DMS79 treated with DMSO at 0.1 percent for 48 hours (cell line): ENCODE measurements at regions not wholly inside any gene's neighbourhood (a gene's known extent, or its start where the extent isn't known, plus 50 kb on each side); places are given as distances from the start of the nearest gene placed in this dataset.
"Not testable (repeated sequence)": the region's sequence is repeated elsewhere in the genome, so short reads cannot be mapped to it uniquely, and the experiment has no call there.

Experiments
- DNase-seq: peaks from one replicate; lab custom pipeline; 2025; lab: John Stamatoyannopoulos, UW

DNA sequence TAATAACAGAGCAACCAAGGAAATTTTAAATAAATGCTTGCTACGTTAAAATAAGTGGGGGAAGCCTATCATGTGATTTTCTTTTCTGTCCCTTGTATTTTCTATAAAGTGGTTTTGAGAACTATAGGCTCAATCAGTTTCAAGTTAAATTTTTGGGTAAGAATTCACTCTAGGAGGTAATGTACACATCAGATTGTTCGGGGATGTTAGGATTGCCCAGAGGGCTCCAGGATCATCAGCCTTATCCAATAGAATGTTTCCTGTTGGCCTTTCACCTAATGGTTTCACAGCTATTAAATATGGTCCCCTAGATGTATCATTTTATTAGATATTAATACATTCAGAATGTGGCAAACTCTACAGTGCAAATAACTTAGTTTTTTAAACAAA is 438.4 kb upstream of the NPVF start:
- DNase-seq: no peak

GRCh38 chr7:25669281-25669781 is 441.0 kb upstream of the NPVF start:
- no peak for DNase-seq

- DNase-seq: no peak
Measured at GRCh38 chr7:25669961-25670841, 441.9 kb upstream of the NPVF start.

DNA sequence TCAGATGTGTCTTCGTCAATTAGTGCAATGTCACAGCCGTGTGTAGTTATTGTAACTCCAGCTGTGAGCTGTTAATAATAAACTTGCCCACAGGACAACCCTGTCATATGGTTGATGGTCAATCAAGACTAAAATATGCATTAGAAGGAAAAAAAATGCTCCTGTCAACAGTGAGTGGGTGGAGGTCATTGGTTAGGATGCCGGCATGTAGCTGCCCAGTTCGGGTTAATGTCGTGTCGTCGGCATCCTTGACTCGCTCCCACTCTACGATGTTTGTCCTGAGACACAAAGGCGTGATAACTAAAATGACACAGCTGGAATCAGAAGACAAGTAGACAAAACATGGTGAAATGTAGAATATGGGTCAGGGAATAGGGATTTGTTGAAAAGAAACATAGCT is 442.8 kb upstream of the NPVF start:
- DNase-seq: no peak

- no peak for DNase-seq
Measured at GRCh38 chr7:25672496-25672895, 444.2 kb upstream of the NPVF start.

DNA sequence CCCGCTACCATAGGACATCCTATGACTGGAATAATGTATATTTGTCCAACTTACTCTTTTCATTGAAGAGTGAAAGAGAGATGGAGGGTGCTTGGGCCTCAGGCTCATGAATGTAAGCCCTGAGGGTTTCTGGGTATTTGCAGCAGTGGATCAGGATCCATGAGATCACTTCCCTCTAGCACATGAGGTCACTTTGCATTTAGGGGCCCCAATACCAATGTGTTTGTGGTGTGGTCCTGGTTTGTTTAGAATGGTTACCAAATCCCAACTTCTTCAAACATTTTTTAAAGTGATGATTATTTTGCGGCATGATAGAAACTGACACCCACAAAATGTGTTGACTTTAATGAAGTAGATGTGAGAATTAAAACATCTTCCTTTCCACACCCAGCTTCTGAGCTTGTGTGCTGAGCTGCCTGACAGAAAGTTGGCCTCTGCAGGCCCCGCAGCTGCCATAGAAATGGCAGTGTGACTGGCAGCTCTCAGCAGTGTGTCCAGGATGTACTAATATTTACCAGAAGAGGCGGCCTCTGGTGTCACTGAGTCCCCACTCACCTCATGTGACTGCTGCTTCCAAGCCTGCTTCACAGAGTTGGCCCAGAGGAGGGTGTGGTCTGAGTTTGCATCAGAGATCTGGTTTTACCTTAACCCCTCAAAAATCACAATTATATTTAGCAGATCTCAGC is 447.6 kb upstream of the NPVF start:
- DNase-seq: no peak

- no peak for DNase-seq
Measured at GRCh38 chr7:25677595-25677994, 449.3 kb upstream of the NPVF start.

DNA sequence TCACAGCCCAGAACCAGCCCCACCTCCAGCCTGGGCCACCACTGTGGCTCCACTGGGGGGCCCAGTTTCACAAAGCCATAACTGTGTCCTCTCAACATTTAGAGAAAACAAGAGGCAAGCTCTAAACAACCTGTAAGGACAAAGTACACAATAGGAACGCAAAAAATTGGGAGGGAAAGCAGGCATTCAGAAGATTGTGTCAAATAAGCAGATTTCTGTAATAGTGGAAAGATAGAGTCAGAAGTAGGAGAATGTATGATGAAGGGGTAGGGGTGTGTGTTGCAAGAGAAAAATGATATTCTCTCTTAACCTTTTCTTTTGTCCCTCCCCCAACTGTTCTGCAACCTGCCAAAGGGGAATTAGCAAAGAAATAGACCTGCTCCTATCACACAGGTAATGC is 449.9 kb upstream of the NPVF start:
- no peak for DNase-seq

GRCh38 chr7:25680636-25681035 is 452.4 kb upstream of the NPVF start:
- DNase-seq: no peak

DNA sequence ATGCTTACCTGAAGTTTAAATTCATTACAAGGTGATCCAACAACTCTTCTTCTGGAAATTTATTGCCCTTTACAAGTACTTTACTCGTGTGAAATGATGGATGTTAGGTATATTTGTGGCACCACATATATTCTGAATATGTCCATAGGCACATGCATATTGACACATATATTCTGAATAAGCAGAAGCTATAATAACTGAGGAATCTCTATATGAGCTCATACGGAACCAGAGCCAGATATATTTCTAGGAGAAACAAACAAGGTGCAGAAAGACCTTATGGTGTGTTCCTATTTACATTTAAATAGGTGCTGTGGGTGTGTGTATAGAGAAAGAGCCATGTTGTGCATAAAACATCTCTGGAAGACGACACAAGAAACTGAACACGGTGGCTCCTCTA is 456.1 kb upstream of the NPVF start:
- DNase-seq: no peak

DNA sequence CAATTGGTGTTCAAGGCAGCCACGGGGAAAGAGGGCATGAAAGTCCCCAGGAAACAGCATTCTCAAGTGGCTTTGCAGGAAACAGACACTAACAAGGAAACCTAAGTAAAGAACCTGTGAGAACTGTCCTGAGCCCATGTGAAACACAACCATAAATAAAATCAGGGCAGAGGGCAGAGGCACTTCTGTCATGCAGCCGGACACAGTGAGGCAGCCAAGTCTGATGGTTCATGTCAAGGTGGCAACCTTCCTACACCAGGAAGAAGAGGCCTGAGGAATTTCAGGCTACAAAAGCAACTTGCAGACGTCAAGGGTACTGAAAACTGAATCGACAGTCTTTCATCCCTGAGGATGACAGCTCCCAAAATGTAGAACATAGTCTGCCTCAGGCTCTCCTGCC is 458.2 kb upstream of the NPVF start:
- DNase-seq: no peak

DNA sequence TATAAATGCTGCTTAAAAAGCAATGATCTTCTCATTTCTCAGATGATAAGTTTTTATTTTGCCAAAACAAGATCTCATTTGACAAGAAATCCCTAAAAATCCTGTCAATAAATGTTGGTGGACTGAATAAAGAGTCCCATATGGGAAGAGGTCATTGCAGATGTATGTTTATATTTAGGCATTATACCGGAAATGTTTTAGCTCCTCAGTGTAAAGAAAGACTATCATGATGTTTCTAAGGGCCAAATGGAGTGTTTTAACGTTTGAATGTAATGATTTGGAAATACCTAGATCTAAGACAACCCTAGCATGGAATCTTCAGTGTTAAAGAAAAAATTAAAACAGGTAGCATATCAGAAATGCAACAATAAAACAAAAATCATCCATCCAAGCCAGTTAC is 457.8 kb upstream of the NFE2L3 start:
- no peak for DNase-seq

DNA sequence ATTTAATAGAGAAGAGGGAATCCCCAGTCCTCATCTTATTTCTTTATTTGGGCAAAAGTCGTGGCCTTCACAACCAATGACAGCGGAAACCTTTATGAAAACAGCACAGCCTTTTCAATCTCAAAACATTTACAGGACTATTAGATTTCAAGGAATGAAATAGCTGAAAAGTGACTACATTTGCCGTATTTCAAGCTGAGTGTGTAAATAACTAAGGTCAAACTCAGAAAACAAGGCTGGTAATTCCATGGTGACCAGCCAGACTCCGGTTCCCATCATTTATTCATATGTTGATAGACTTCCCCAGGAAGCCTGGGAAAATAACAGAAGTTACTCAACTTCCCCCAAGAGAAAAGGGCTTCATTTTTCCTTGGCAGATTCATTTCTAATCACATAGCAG is 457.3 kb upstream of the NFE2L3 start:
- no peak for DNase-seq

- no peak for DNase-seq
Measured at GRCh38 chr7:25696571-25696970, 455.4 kb upstream of the NFE2L3 start.

DNA sequence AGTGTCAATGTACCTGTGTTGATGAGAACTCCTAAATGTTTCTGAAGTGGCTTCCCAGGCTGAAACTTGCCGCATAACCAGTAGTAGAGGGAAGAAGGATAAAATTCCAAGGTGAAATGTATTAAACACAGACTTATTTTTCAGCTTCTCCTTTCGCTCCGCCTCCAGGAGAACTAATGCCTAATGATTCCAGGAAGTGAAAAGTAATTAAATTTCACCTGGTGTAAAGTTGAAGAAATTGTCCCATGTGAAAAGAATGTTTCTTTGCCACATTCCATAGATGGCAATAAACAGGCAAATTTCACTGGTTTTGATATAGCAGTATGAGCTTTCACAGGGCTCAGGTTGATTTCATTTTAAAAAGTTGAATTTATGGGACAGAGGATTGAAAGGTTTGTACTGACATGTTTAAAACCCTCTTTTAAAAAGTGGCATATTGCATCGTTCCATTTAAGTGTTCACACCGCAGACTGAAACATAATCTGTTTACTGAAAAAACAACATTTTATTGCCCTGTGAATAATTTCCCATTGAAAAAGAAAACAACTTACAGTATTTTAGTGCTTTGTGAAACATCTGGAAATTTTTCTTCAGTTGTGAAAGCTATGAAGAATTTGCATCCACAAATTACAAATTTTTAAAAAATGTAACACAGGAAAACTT is 453.4 kb upstream of the NFE2L3 start:
- DNase-seq: no peak

- not testable (repeated sequence) for DNase-seq
Measured at GRCh38 chr7:25700141-25700540, 451.9 kb upstream of the NFE2L3 start.

GRCh38 chr7:25704413-25704812 is 447.6 kb upstream of the NFE2L3 start:
- no peak for DNase-seq

- no peak for DNase-seq
Measured at GRCh38 chr7:25706764-25707163, 445.2 kb upstream of the NFE2L3 start.

- DNase-seq: peak; percentile 40
Measured at GRCh38 chr7:25707768-25708620, 444.0 kb upstream of the NFE2L3 start.

DNA sequence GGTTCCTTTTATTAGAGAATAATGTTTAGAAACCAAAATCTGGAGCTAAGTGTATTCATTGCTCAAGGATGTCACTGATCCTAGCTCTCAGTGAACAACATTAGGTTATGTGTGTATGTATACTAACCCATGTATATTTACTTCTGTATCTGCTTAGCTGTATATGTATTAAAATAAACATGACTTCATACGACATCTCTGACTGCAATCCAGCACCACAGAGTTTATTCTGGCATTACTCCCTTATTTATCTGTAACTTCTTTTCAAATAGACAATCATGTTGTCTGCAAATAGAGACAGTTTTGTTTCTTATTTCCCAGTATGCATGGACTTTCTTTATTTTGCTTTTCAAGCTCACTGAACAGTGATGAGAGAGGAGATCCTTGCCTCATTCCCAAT is 441.0 kb upstream of the NFE2L3 start:
- DNase-seq: no peak

DNA sequence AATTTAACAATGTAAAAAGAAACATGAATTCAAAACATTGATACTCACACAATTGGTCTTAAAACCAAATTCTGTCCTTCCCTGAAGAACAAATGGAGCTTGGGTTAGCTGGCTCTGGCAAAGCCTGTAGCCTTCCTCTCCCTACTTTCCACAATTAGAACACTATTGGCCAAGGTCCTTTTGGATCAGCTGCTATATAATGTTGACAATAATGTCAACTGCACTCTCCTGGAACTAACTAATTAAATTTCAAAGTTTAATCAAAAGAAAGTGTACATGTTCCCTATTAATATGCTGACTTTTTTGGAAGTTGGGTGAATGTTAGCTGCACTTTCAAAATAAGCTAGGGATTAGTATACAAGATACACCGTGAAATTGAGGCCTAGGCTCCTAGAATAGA is 440.1 kb upstream of the NFE2L3 start:
- no peak for DNase-seq

GRCh38 chr7:25712500-25712899 is 439.5 kb upstream of the NFE2L3 start:
- no peak for DNase-seq
